Effector CD8-positive, alpha-beta T cell (primary cell): ENCODE measurements at regions not wholly inside any gene's neighbourhood (a gene's known extent, or its start where the extent isn't known, plus 50 kb on each side); places are given as distances from the start of the nearest gene placed in this dataset.
"Not testable (repeated sequence)": the region's sequence is repeated elsewhere in the genome, so short reads cannot be mapped to it uniquely, and the experiment has no call there.

ENCODE experiments used
- DNase-seq: peaks from one replicate; lab custom pipeline; 2025; lab: John Stamatoyannopoulos, UW

- DNase-seq: no peak
These were observed 298.0 kb upstream of the CTNNB1 start for GRCh38 chr3:40901298-40901697.

GRCh38 chr3:40901796-40902195 is 297.5 kb upstream of the CTNNB1 start:
- DNase-seq: no peak

DNA sequence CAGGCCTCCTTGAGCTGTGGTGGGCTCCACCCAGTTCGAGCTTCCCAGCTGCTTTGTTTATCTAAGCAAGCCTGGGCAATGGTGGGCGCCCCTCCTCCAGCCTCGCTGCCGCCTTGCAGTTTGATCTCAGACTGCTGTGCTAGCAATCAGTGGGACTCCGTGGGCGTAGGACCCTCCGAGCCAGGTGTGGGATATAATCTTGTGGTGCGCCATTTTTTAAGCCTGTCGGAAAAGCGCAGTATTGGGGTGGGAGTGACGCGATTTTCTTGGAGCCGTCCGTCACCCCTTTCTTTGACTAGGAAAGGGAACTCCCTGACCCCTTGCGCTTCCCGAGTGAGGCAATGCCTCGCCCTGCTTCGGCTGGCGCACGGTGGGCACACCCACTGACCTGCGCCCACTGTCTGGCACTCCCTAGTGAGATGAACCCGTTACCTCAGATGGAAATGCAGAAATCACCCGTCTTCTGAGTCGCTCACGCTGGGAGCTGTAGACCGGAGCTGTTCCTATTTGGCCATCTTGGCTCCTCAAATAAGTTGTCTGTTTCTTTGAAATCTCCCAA is 291.3 kb upstream of the CTNNB1 start:
- not testable (repeated sequence) for DNase-seq

GRCh38 chr3:40908612-40909011 is 290.7 kb upstream of the CTNNB1 start:
- no peak for DNase-seq

DNA sequence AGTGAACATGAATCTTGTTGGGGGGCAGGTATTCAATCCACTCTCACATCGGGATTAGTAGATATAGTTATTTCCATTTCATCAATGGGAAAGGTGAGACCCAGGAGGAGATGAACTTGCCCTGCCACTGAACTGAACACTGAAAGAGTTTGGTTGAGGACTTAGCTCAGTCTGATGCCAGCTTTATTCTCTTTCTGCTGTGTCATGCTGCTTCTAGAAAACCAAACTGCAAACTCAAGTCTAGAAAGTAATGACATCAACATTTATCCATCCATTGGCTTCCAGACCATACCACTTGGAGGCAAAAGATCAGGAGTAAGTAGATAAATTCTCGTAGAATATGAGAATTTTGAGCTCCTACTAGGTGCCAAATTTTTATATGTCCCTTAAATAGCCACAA is 288.0 kb upstream of the CTNNB1 start:
- no peak for DNase-seq

DNA sequence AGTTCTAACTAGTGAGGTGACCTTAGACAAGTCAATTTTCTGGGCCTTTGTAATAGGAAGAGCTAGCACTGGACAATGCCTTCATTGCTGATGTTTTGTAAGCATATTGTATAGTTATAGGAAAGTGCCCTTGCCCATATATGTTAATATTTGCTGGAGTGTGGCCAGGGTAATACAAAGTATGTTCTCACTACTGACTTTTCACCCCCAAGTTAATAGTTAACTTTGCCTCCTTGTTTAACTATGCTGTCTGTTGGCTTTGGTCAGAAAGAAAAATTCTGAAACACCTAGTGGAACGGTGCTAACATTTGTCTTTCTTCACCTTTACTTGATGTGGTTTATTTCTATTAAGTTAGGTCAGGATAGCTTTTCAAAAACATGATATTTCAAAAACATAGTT is 287.4 kb upstream of the CTNNB1 start:
- no peak for DNase-seq

DNA sequence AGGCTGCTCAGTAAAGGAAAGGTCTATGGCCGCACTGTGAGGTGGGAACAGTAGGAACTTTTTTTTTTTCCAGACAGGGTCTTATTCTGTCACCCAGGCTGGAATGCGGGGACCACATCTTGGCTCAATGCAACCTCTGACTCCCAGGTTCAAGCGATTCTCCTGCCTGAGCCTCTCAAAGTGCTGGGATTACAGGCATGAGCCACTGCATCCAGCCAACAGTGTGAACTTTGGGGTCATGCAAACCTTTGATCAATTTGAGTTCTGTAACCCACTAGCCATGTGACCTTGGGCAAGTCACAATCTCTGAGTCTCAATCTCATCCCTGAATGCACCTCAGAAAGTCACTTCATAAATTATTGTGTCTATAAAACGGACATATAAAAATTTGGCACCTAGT is 286.8 kb upstream of the CTNNB1 start:
- DNase-seq: no peak

DNA sequence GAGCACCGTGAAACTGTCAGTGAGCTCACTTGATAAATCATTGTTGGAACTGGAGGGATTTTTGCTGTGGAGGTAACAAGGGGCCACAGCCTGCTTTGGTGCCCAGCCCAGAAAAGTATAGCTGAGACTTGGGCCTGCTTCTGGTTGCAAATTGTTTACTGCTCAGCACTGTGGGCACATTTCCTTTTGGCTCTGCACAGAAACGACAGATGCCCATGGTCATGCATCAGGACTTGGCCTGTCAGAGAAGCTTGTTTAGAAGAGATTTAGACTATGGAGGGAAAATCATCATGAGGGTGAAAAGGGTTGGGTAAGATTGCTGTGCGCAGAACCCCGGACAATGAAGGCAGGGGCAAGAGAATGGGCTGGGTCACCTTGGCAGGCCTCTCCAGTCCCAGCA is 286.1 kb upstream of the CTNNB1 start:
- no peak for DNase-seq

DNA sequence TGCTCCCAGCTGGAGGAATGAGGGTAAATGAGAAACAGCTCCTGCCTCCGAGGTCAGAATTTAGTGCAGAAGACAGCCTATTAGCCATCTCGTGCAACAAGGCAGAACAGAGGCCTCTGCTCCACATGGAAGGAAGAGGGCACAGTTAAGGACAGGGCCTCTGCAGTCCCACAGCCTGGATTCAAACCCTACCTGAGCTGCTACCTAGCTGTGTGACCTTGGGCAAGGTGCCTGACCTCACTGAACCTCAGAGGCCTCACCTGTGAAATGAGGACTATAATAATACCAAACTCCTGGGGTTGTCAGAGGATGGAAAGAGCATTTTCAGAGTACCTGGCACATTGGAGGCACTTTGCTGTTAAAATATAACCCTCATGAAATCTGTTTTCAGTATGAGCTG is 285.7 kb upstream of the CTNNB1 start:
- no peak for DNase-seq

DNA sequence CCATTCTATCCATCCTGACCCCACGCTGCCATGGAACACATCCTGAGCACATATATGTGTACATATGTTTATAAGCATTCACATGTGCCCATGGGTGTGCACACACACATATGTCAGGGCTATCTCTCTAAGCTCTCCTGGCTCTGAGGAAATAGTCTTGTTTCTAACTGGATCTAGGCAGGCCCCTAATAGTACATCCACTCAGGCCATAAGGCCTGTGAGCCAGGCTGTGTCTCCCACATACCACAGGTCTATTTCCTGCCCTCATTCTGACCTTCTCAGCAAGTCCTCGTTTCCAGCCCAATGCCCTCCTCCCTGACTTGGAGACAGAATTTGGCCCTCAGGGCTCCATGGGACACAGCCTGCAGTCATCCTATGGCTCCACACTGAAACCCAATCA is 284.8 kb upstream of the CTNNB1 start:
- DNase-seq: no peak

DNA sequence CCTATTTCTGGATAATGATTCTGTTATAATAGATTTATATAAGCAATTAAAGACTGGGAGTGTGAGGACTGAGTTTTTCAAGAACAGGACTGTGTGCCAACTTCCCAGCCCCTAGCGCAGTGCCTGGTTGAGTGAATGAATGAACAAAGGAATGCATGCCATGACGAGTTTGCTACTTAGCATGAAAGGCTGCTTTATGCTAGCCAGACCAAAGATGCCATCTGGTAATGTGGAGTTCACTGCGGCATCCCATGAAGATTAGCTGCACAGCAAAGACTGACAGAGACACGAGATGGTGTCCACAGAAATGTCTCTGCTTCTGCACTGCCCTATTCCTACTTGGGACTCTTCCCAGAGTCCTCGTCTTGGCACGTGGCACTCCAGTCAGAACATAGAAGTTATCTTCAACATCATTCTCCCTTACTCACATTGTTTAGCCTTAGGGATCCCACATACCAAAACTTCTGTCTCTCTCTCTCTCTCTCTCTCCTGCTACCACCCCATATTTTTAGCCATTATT is 283.9 kb upstream of the CTNNB1 start:
- DNase-seq: no peak

DNA sequence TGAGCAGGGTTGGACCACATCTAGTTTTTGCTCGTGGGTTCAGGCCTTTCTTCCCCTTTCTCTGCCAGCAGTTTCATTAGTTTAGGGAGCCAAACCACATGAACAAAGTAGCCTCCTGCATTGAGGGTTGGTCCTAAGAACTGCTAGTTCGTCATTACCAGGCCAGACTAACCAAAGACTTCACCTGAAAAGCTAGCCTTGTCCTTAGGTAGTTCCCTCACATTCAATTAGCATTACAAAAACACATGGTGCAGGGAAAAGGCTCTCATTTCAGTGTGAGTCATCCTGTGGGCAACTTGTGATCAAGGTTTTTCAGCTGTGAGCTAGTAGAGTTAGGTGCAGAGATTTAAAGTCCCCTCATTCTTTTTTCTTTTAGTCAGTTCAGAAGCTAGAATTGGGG is 279.3 kb upstream of the CTNNB1 start:
- no peak for DNase-seq

DNA sequence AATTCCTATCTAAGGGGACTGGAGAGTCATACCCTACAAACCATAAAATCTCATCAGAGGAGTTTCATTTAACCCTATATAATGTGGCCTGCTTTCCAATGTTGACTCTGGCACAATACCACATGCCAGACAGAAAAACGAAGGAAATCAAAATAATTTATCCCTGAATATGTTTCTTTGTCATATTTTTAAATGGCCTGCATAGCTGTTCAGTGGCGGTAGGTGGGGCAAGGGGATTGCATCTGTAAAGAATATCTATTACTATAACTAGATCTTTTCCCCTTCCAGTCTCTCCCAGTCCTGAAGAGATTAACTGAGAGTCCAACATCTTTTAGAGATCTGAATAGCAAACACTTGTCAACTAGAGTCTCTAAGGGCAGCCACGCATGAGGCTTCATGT is 278.1 kb upstream of the CTNNB1 start:
- DNase-seq: no peak

DNA sequence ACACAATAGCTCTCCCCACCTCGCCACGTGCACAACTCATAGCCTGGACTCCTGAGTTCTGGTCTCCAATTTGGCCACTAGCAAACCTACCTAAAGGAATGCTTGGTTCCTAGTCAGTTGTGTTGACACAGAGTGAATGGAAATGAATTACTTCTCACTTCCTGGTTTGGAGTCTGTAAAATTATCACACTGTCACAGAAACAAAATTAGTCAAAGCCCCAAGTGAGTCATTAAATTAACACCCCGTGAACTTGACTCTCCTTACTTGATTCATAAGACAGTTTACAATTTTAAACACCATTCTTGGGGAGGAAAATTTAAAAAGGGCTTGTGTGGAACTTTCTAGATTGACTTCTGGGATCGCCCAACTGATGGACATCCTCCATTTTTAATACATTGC is 276.2 kb upstream of the CTNNB1 start:
- DNase-seq: no peak

DNA sequence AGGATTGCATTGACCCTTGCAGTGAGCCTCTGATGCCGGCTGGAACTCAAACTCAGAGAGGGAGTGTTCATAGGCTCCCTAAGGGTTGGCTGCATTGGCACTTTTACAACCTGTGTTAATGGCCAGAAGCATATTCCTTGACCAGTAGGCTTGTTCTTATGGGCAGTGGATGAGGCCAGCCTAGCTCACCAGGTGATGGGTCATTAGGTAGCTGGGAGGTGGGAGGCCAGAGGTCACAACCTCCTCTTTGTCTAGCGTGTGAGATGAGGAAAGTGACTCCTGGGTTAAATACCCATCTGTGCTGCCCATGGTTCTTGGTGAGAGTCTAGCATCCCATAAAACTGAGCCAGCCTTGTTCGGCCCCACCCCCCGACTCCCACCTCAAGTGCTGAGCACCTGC is 275.7 kb upstream of the CTNNB1 start:
- DNase-seq: no peak

DNA sequence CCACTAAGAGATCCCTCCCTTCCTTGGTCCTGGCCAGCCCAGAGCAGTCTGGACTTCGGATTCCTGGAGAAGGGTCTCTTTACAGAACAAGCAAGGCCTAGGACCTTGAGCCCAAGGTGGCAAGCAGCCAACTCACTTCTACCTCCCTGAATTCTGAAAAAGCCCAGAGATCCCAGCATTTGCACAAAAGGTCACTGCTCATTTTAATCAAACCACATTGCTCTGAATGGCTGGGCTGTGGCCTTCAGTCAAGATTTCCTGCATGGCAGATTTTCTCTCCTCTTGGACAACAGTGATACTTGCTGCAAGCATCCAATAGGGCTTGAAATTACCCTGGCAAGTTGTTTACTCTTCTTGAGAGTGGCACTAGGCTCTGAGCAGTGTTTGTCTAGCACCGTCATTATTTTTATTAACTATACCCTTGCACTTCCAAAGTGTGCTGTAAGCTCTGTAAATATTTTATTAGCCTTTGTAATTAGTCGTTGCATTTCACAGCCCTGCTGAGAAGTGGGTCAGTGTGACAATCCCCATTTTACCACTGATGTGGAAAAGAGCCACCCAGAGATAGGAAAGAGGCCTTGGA is 274.7 kb upstream of the CTNNB1 start:
- DNase-seq: no peak

GRCh38 chr3:40925231-40925630 is 274.1 kb upstream of the CTNNB1 start:
- DNase-seq: no peak

DNA sequence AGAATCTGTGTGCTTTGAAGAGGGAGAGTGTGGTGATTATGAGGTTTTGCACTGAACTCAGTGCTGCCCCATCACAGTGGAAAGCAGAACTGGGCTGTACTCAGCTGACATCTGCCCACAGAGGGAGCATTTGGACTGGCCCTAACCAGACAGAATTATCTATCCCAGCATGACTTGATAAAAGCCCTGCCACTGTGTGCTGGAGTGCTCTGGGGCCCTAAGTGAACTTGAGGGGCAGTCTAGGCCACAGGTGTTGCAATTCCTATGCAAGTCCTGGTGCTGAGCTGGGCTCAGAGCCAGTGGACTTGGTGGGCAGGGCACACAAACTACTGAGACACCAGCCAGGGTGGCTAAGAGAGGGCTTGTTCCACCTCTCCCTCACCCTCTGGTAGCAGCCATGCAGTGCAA is 269.2 kb upstream of the CTNNB1 start:
- no peak for DNase-seq

- DNase-seq: no peak
These were observed 268.5 kb upstream of the CTNNB1 start for GRCh38 chr3:40930756-40931155.

DNA sequence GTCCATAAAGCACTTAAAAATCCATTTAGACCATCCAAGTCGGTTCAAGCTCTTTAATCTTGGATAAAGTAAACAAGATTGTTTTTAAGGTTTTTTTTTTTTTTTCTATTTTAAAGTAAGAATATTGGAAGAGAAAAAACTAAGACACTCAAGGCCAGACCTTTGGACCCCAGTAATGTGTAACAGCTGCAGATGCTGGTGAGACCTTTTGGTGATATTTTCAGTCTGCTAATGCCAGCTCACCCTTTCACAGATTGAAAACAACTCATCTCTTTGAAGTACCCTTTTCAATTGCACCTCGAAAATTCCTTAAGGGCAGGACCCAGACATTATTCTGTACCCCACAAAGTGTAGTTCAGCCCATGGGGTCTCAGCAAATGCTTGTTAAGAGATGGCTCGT is 260.7 kb upstream of the CTNNB1 start:
- DNase-seq: no peak

DNA sequence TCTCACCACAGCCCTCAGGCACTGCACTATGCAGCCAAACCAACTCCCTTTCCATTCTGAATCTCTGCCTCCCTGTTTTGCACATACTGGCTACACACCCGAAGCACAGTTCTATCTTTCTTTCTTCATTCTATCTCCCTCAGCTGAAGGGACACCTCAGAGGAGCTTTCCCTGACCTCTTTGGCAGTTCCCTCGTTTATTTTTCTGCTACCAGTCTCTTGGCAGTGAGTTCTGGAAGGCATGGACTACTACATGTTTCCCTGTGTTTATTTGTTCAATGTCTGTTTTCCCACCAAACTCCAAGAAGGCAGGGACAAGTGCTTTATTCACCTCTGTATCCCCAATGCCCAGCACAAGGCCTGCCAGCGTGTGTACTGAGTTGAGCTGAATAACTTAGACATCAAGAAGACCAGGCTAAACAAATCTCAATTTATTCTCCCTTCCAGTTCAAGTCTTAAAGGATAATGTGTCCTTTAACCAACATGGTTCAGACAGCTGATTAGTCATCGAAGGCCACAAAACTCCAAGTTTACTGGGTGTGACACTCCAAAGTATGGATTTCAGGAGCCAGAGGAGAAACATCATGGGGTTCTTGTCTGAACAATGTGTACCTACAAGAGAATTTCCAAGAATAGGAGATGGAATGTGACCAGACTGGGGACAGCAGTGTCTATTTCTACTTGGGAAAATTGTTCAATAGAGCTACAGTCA is 260.1 kb upstream of the CTNNB1 start:
- DNase-seq: no peak

GRCh38 chr3:40939741-40940130 is 259.6 kb upstream of the CTNNB1 start:
- DNase-seq: no peak

DNA sequence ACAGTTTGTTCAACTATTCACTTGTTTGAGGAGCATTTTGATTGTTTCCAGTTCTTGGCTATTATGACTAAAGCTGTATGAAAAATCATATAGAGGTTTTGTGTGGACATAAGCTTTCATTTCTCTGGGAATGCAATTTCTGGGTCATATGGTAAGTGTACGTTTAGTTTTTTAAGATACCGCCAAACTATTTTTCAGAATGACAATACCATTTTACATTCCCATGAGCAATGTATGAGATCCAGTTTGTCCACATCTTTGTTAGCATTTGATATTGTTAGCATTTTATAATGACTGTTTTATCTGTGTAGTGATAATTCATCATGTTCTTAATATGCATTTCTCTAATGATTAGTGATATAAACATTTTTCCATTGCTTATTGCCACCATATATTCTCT is 258.7 kb upstream of the CTNNB1 start:
- no peak for DNase-seq

DNA sequence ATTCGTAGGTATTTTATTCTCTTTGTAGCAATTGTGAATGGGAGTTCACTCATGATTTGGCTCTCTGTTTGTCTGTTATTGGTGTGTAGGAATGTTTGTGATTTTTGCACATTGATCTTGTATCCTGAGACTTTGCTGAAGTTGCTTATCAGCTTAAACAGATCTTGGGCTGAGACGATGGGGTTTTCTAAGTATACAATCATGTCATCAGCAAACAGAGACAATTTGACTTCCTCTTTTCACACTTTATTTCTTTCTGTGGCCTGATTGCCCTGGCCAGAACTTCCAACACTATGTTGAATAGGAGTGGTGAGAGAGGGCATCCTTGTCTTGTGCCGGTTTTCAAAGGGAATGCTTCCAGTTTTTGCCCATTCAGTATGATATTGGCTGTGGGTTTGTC is 252.3 kb upstream of the CTNNB1 start:
- DNase-seq: not testable (repeated sequence)
